ENCODE measurements at regions not wholly inside any gene's neighbourhood (a gene's known extent, or its start where the extent isn't known, plus 50 kb on each side); places are given as distances from the start of the nearest gene placed in this dataset.

DNA sequence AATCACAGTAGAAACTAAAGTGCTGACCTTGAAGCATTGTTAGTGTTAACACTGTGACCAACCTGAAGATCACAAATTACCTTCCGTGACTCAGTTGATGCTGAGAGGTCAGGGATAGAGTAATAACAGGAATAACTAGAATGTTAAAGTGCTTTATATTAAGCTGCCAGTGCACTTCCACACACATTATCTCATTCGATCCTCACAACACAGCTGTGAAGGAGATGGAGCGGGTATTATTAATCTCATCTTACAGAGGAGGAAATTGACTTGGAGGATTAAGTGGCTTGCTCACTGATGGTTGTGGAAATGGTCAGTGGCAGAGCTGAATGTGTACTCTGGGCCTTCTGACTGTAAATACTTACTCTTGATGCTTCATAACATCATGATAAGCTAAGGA is 252.5 kb upstream of the DMRT1 start:
- Histone ChIP-seq H3K27me3 (no peaks in the 10 kb centered on the region), H3K36me3 (no peaks in the 10 kb centered on the region), H3K9me3 (no peaks in the 10 kb centered on the region), H3K27ac (no peak overlapping the region), H3K4me3 (no peak overlapping the region), H3K4me1 (peaks cover 11 to 17% of the 10 kb centered on the region in 2 donors)
- no peak for DNase-seq
- TF ChIP-seq, protein P1, sequence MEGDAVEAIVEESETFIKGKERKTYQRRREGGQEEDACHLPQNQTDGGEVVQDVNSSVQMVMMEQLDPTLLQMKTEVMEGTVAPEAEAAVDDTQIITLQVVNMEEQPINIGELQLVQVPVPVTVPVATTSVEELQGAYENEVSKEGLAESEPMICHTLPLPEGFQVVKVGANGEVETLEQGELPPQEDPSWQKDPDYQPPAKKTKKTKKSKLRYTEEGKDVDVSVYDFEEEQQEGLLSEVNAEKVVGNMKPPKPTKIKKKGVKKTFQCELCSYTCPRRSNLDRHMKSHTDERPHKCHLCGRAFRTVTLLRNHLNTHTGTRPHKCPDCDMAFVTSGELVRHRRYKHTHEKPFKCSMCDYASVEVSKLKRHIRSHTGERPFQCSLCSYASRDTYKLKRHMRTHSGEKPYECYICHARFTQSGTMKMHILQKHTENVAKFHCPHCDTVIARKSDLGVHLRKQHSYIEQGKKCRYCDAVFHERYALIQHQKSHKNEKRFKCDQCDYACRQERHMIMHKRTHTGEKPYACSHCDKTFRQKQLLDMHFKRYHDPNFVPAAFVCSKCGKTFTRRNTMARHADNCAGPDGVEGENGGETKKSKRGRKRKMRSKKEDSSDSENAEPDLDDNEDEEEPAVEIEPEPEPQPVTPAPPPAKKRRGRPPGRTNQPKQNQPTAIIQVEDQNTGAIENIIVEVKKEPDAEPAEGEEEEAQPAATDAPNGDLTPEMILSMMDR (IDR thresholded peaks at IDR 0.05 in 4 of 5, conservative IDR thresholded peaks at IDR 0.05 in 1 of 5): no peak
- no peak for TF ChIP-seq POLR2A (IDR thresholded peaks at IDR 0.05)
- in situ Hi-C loops (cut with MboI; ENCODE audit: low sequenced_read_pairs in 4 of 4) (no loop called here), intact Hi-C loops (cut with DNase I; ENCODE audit: low total_unique reads) (no loop called here)
- ATAC-seq: no peak

DNA sequence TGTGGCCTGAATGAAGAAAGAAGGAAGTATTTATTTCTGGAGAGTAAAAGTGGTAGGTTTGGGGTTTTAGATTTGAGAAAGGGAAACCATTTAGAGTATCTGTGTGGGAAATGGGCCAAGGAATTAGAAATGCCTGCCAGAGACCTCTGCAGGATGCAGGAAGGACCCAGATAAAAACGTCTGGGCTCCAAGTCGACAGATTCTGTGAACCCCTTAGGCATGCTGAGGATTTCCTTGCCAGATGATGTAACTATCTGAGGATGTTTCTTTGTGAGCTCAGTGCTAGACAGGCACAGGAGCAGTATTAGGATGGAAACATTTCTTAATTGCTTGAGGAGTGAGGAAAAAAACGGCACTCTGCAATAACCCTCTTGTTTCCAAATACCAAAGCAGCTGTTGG is 251.8 kb upstream of the DMRT1 start:
- no peaks in the 10 kb centered on the region for H3K36me3 ChIP-seq
- no peak overlapping the region for H3K4me3 ChIP-seq
- no peaks in the 10 kb centered on the region for H3K27me3 ChIP-seq
- H3K9me3 ChIP-seq: no peaks in the 10 kb centered on the region
- ATAC-seq (no peak), DNase-seq (no peak)
- peaks cover 11 to 17% of the 10 kb centered on the region in 2 donors for H3K4me1 ChIP-seq
- no peak overlapping the region for H3K27ac ChIP-seq
- in situ Hi-C loops (cut with MboI; ENCODE audit: low sequenced_read_pairs in 4 of 4) (no loop called here), intact Hi-C loops (cut with DNase I; ENCODE audit: low total_unique reads) (no loop called here)
- TF ChIP-seq POLR2A (IDR thresholded peaks at IDR 0.05): no peak
- TF ChIP-seq, protein P1 (IDR thresholded peaks at IDR 0.05 in 4 of 5, conservative IDR thresholded peaks at IDR 0.05 in 1 of 5): no peak

DNA sequence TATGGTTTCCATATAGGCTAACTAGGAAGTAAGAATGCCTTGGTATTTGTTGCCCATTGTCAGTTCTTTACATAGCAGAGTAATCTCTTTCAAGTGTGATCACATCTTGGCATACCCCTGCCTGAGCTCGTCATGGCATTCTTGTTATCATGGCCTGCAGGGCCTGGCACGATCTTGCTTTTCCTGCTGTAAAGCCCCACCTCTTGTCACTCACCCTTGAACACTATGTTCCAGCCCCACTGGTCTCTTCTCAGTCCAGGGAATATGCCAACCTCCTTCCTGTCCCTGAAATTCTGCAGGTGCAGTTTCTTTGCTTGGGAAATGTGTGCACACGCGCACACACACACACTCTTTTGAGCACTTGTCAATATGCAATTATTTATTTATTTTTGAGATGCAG is 250.2 kb upstream of the DMRT1 start:
- in situ Hi-C loops (cut with MboI; ENCODE audit: low sequenced_read_pairs in 4 of 4): no loop called here
- TF ChIP-seq, protein P1 (IDR thresholded peaks at IDR 0.05 in 4 of 5, conservative IDR thresholded peaks at IDR 0.05 in 1 of 5): no peak
- no peak for TF ChIP-seq POLR2A (IDR thresholded peaks at IDR 0.05)

DNA sequence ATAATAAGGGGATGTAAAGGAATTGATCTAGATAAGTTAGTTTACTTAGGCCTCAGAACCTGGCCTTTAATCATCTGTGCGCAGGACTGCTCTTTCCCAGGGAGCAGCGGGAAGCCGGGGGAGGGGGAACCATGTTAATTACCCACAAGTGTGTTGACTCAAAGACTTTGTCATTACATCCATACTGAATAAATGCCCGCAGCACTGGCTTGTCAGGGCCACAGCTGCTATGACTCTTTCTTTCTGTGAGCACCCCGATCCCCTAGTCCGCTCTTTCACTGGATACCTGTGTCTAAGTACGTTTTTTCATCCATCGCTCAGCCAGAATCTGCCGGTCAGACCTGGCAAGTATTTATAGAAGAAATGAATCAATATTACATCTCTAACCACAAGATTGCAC is 249.3 kb upstream of the DMRT1 start:
- intact Hi-C loops (cut with DNase I; ENCODE audit: low total_unique reads): no loop called here
- TF ChIP-seq POLR2A (IDR thresholded peaks at IDR 0.05): no peak
- TF ChIP-seq, protein P1 (IDR thresholded peaks at IDR 0.05 in 4 of 5, conservative IDR thresholded peaks at IDR 0.05 in 1 of 5): no peak
- no peak overlapping the region for H3K27ac ChIP-seq
- DNase-seq: no peak
- no peaks in the 10 kb centered on the region for H3K27me3 ChIP-seq
- no peak overlapping the region for H3K4me3 ChIP-seq
- no peaks in the 10 kb centered on the region for H3K9me3 ChIP-seq
- peaks cover 11 to 17% of the 10 kb centered on the region in 2 donors for H3K4me1 ChIP-seq
- in situ Hi-C loops (cut with MboI; ENCODE audit: low sequenced_read_pairs in 4 of 4): no loop called here
- no peaks in the 10 kb centered on the region for H3K36me3 ChIP-seq
- no peak for ATAC-seq

More for the DNA sequence above, 250.2 kb upstream of the DMRT1 start:
- intact Hi-C loops (cut with DNase I; ENCODE audit: low total_unique reads): no loop called here
- ATAC-seq (peak; percentile 91 to 96), DNase-seq (peak; percentile 66 to 68)
- Histone ChIP-seq H3K36me3 (no peaks in the 10 kb centered on the region), H3K4me1 (peaks cover 11 to 17% of the 10 kb centered on the region in 2 donors), H3K4me3 (no peak overlapping the region), H3K27me3 (no peaks in the 10 kb centered on the region), H3K27ac (no peak overlapping the region), H3K9me3 (no peaks in the 10 kb centered on the region)

DNA sequence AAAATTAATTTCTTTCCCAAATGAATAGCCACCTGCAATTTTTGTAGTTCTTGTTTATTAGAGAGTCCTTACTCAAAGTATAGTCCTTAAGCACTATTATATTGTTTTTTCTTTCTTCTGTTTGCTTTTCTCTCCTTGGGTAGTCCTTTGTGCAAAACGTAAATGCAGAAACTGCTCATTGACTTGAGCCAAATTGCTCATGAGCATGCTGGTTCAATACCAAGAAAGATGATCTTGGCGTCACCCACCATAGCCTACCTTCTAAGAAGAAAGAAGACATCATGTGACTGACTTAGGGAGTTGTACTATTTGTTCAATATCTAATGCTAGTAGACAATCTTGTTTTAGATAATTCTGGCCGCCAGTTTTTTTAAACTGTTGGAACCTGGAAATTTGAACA is 248.8 kb upstream of the DMRT1 start:
- TF ChIP-seq POLR2A (IDR thresholded peaks at IDR 0.05): no peak
- TF ChIP-seq, protein P1 (IDR thresholded peaks at IDR 0.05 in 4 of 5, conservative IDR thresholded peaks at IDR 0.05 in 1 of 5): no peak
- H3K9me3 ChIP-seq: no peaks in the 10 kb centered on the region
- H3K27me3 ChIP-seq: no peaks in the 10 kb centered on the region
- peaks cover 11 to 17% of the 10 kb centered on the region in 2 donors for H3K4me1 ChIP-seq
- no peak overlapping the region for H3K27ac ChIP-seq
- no peak overlapping the region for H3K4me3 ChIP-seq
- intact Hi-C loops (cut with DNase I; ENCODE audit: low total_unique reads): no loop called here
- ATAC-seq: no peak
- in situ Hi-C loops (cut with MboI; ENCODE audit: low sequenced_read_pairs in 4 of 4): no loop called here
- H3K36me3 ChIP-seq: no peaks in the 10 kb centered on the region
- DNase-seq: no peak
